OCI-LY1 (cell line): ENCODE measurements at regions not wholly inside any gene's neighbourhood (a gene's known extent, or its start where the extent isn't known, plus 50 kb on each side); places are given as distances from the start of the nearest gene placed in this dataset.

Experiments used
- H2AFZ ChIP-seq: fragments of 200-600 bp; sonication (generic), shearing (Covaris generic); 2 replicates; pipeline ENCODE4 v1.6.0; 2014; ENCODE audit warnings: antibody characterized with exemption, mild to moderate bottlenecking, low read length
- H3F3A ChIP-seq: fragments of 200-600 bp; sonication (generic), shearing (Covaris generic); 2 replicates; pipeline ENCODE4 v1.6.0; 2014; ENCODE audit warnings: mild to moderate bottlenecking, antibody characterized with exemption, low read length, moderate library complexity; ENCODE audit not compliant: insufficient read depth
- H3K27ac ChIP-seq: fragments of 200-600 bp; sonication (generic); 2 replicates; pipeline ENCODE4 v1.5.1; 2014; ENCODE audit warnings: low read length, mixed run types, mild to moderate bottlenecking, low read depth; ENCODE audit not compliant: poor library complexity, severe bottlenecking
- H3K27me3 ChIP-seq: fragments of 200-600 bp; sonication (generic); 2 replicates; pipeline ENCODE4 v1.6.0; 2014; ENCODE audit warnings: antibody characterized with exemption, mild to moderate bottlenecking, low read length, moderate library complexity; ENCODE audit not compliant: insufficient read depth
- H3K36me3 ChIP-seq: fragments of 200-600 bp; sonication (generic); 2 replicates; pipeline ENCODE4 v1.6.1; 2014; ENCODE audit warnings: mild to moderate bottlenecking, antibody characterized with exemption, low read length, moderate library complexity, mixed read lengths; ENCODE audit not compliant: insufficient read depth
- H3K4me1 ChIP-seq: fragments of 200-600 bp; sonication (generic); 2 replicates; pipeline ENCODE4 v1.5.1; 2014; ENCODE audit warnings: mild to moderate bottlenecking, low read length, moderate library complexity; ENCODE audit not compliant: insufficient read depth, severe bottlenecking
- H3K4me2 ChIP-seq: fragments of 200-600 bp; sonication (generic), shearing (Covaris generic); 2 replicates; pipeline ENCODE4 v1.6.1; 2014; ENCODE audit warnings: low read length
- H3K4me3 ChIP-seq: fragments of 200-600 bp; sonication (generic); 2 replicates; pipeline ENCODE4 v1.5.1; 2014; ENCODE audit warnings: low read length, low read depth, mild to moderate bottlenecking, mixed read lengths; ENCODE audit not compliant: poor library complexity, severe bottlenecking
- H3K79me2 ChIP-seq: fragments of 200-600 bp; shearing (Covaris generic); 2 replicates; pipeline ENCODE4 v1.6.1; 2016; ENCODE audit warnings: mixed run types, low read length, mixed read lengths; ENCODE audit not compliant: insufficient read depth
- H3K9ac ChIP-seq: fragments of 200-600 bp; sonication (generic), shearing (Covaris generic); 2 replicates; pipeline ENCODE4 v1.6.1; 2014; ENCODE audit warnings: mild to moderate bottlenecking, low read length, mixed read lengths
- H3K9me2 ChIP-seq: fragments of 200-600 bp; sonication (generic), shearing (Covaris generic); 2 replicates; pipeline ENCODE4 v1.6.1; 2014; ENCODE audit warnings: low read depth, mild to moderate bottlenecking, low read length, mixed read lengths
- H3K9me3 ChIP-seq: fragments of 200-600 bp; shearing (Covaris generic); 2 replicates; pipeline ENCODE4 v1.6.1; 2014; ENCODE audit warnings: low read length, mixed read lengths
- H4K20me1 ChIP-seq: fragments of 200-600 bp; sonication (generic), shearing (Covaris generic); 2 replicates; pipeline ENCODE4 v1.6.0; 2016; ENCODE audit warnings: mild to moderate bottlenecking, low read length; ENCODE audit not compliant: insufficient read depth
- CTCF ChIP-seq: fragments of 200-600 bp; sonication (generic), shearing (Covaris generic); IDR thresholded peaks from 2 replicates; pipeline ENCODE4 v1.5.1; 2017; ENCODE audit warnings: mild to moderate bottlenecking, antibody characterized with exemption, low read length, moderate library complexity, mixed read lengths
- EZH2 ChIP-seq: fragments of 200-600 bp; sonication (generic), shearing (Covaris generic); IDR thresholded peaks from 2 replicates; pipeline ENCODE4 v1.8.0; 2017; ENCODE audit warnings: borderline replicate concordance, mixed run types, mild to moderate bottlenecking, antibody characterized with exemption, low read length, moderate library complexity, mixed read lengths

GRCh38 chr19:32138416-32138815 lies 207.0 kb upstream of the ZNF507 start:
- no peak overlapping the region for H3K4me2 ChIP-seq
- no peaks in the 10 kb centered on the region for H3K27me3 ChIP-seq
- H3K79me2 ChIP-seq: no peaks in the 10 kb centered on the region
- H3K9ac ChIP-seq: no peak overlapping the region
- TF ChIP-seq EZH2: no peak
- no peak; the same call in 1 of the 2 replicates for TF ChIP-seq CTCF
- no peaks in the 10 kb centered on the region for H3K9me2 ChIP-seq
- H3K36me3 ChIP-seq: no peaks in the 10 kb centered on the region
- H3F3A ChIP-seq: no peaks in the 10 kb centered on the region
- H3K4me1 ChIP-seq: no peaks in the 10 kb centered on the region
- H2AFZ ChIP-seq: no peak overlapping the region
- no peaks in the 10 kb centered on the region for H4K20me1 ChIP-seq
- H3K9me3 ChIP-seq: no peaks in the 10 kb centered on the region
- H3K4me3 ChIP-seq: no peak overlapping the region
- H3K27ac ChIP-seq: no peak overlapping the region

GRCh38 chr19:32141840-32142511 lies 203.4 kb upstream of the ZNF507 start:
- Histone ChIP-seq H3F3A (no peaks in the 10 kb centered on the region), H3K9me2 (no peaks in the 10 kb centered on the region), H3K4me3 (no peak overlapping the region), H3K79me2 (no peaks in the 10 kb centered on the region), H3K9ac (no peak overlapping the region), H3K4me2 (no peak overlapping the region), H3K4me1 (no peaks in the 10 kb centered on the region), H3K27me3 (no peaks in the 10 kb centered on the region), H2AFZ (no peak overlapping the region), H4K20me1 (no peaks in the 10 kb centered on the region), H3K36me3 (no peaks in the 10 kb centered on the region), H3K9me3 (no peaks in the 10 kb centered on the region), H3K27ac (no peak overlapping the region)
- TF ChIP-seq CTCF: no peak
- no peak for TF ChIP-seq EZH2

GRCh38 chr19:32146664-32147063 lies 198.7 kb upstream of the ZNF507 start:
- TF ChIP-seq EZH2 (no peak), CTCF (no peak)
- H3K4me2 ChIP-seq: no peak overlapping the region
- no peak overlapping the region for H3K4me3 ChIP-seq
- no peak overlapping the region for H3K9ac ChIP-seq
- H3K79me2 ChIP-seq: no peaks in the 10 kb centered on the region
- H3K36me3 ChIP-seq: no peaks in the 10 kb centered on the region
- H4K20me1 ChIP-seq: no peaks in the 10 kb centered on the region
- no peaks in the 10 kb centered on the region for H3K27me3 ChIP-seq
- no peak overlapping the region for H3K27ac ChIP-seq
- H3K9me3 ChIP-seq: no peaks in the 10 kb centered on the region
- no peaks in the 10 kb centered on the region for H3K4me1 ChIP-seq
- no peak overlapping the region for H2AFZ ChIP-seq
- no peaks in the 10 kb centered on the region for H3F3A ChIP-seq
- no peaks in the 10 kb centered on the region for H3K9me2 ChIP-seq
